Epithelial cell of esophagus (primary cell): ENCODE measurements at regions not wholly inside any gene's neighbourhood (a gene's known extent, or its start where the extent isn't known, plus 50 kb on each side); places are given as distances from the start of the nearest gene placed in this dataset.
"Not testable (repeated sequence)": the region's sequence is repeated elsewhere in the genome, so short reads cannot be mapped to it uniquely, and the experiment has no call there.

Experiments
- DNase-seq: peaks from one replicate; pipeline ENCODE4 v3.0.0; 2010; ENCODE audit warnings: low read depth
- H3K4me3 ChIP-seq: 2 replicates; pipeline ENCODE4 v1.5.1; 2011; ENCODE audit warnings: mild to moderate bottlenecking, low read length, control low read depth
- TF ChIP-seq, protein P1 (sequence below): IDR thresholded peaks from 2 replicates; pipeline ENCODE4 v1.5.1; 2011; ENCODE audit warnings: low read depth, mild to moderate bottlenecking, low read length, control low read depth, inconsistent platforms; ENCODE audit not compliant: insufficient read depth; ENCODE audit errors: missing control alignments

GRCh38 chr7:68717176-68717575 is 881.1 kb upstream of the AUTS2 start:
- no peak overlapping the region for H3K4me3 ChIP-seq
- no peak for DNase-seq
- TF ChIP-seq, protein P1, sequence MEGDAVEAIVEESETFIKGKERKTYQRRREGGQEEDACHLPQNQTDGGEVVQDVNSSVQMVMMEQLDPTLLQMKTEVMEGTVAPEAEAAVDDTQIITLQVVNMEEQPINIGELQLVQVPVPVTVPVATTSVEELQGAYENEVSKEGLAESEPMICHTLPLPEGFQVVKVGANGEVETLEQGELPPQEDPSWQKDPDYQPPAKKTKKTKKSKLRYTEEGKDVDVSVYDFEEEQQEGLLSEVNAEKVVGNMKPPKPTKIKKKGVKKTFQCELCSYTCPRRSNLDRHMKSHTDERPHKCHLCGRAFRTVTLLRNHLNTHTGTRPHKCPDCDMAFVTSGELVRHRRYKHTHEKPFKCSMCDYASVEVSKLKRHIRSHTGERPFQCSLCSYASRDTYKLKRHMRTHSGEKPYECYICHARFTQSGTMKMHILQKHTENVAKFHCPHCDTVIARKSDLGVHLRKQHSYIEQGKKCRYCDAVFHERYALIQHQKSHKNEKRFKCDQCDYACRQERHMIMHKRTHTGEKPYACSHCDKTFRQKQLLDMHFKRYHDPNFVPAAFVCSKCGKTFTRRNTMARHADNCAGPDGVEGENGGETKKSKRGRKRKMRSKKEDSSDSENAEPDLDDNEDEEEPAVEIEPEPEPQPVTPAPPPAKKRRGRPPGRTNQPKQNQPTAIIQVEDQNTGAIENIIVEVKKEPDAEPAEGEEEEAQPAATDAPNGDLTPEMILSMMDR: no peak

DNA sequence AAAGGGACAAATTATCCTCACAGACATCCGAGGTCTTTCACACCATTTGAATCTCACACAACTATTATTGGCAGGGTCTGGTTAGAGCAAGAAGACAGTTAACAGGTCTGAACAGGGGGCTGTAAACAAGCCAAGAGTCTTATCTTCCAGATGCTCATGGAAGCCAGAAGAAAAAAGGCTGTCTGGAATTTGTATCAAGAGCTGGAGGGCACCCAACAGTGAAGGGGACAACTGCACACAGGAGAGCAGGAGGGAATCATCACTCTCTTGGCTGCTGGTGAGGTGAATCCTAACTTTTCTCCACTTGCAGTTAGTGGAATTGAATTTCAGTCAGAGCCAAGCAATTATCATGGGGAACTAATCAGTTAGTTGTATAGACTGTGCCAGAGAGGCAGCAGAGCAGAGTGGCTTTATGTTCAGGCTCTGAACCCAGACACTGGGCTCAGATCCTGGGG is 880.2 kb upstream of the AUTS2 start:
- DNase-seq: no peak
- TF ChIP-seq, protein P1: no peak
- H3K4me3 ChIP-seq: no peak overlapping the region

- no peak overlapping the region for H3K4me3 ChIP-seq
- TF ChIP-seq, protein P1: no peak
- DNase-seq: no peak
These were observed 877.6 kb upstream of the AUTS2 start for GRCh38 chr7:68720697-68721096.

GRCh38 chr7:68722044-68722443 is 876.2 kb upstream of the AUTS2 start:
- no peak for DNase-seq
- no peak overlapping the region for H3K4me3 ChIP-seq
- TF ChIP-seq, protein P1: no peak

DNA sequence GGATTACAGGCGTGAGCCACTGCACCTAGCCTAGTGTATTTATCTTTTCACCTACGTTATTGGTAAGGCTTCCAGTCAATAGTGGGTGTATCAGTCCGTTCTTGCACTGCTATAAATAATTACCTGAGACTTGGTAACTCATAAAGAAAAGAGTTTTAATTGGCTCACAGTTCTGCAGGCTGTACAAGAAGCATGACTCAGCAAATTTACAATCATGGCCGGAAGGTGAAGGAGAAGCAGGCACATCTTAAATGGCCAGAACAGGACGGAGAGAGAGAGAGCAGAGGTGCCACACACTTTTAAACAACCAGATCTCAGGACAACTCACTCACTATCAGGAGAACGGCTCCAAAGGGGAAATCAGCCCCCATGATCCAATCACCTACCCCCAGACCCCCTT is 873.3 kb upstream of the AUTS2 start:
- no peak overlapping the region for H3K4me3 ChIP-seq
- TF ChIP-seq, protein P1: no peak
- DNase-seq: no peak

DNA sequence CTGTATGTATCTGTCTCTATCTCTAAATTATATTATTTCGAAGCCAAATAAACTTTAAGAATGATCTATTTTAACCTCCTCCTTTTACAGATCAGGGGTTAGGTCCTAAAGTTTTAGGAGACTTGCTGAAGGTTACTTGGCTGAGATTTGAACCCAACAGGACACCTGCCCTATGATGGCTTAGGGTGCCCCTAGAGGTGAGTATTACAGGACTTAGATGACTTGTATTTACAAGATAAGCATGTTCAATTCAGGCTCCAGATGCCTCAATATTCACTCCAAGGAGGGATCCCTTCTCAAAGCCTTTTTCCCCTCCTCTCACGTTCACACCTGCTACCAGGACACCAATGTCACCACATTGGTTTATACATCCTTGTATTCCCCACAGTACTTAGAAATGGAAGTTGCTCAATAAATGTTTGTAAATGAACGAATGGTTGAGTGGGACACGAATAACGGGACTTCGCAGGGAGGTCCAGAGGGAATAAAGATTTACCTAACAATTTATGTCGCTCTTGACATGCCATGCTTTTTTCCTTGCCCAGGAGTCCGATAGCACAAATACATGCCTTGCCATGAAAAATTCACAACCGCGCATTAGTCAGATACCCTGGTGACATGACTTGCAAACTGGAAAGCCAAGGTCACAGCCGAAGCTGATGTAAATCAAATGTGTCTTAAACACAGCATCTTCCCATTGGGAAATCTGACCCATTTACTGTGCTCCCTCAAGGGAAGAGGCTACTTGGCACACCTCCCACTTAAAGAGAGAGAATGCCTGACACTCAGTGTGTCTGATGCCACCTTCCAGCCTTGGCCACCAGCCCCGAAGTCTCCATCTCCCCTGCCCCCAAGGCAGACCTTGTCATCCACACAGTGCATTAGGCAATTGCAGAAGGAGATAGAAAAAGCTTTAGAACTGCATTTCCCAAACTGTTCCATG is 872.2 kb upstream of the AUTS2 start:
- TF ChIP-seq, protein P1: no peak
- DNase-seq: no peak
- H3K4me3 ChIP-seq: no peak overlapping the region

GRCh38 chr7:68728720-68729119 is 869.6 kb upstream of the AUTS2 start:
- DNase-seq, H3K4me3 ChIP-seq: not testable (repeated sequence)
